Activated CD4-positive, alpha-beta T cell treated with anti-CD3 and anti-CD28 coated beads, Interleukin-2, amount 10 ng/mL, durations not matched to agents 7 days and 5 days (primary cell): ENCODE measurements at regions not wholly inside any gene's neighbourhood (a gene's known extent, or its start where the extent isn't known, plus 50 kb on each side); places are given as distances from the start of the nearest gene placed in this dataset.

Experiments used
- CTCF ChIA-PET: fragments of 350-600 bp; sonication (Branson Sonifier 250); formaldehyde crosslinking; loops from one replicate; lab custom pipeline; 2021; ENCODE audit warnings: antibody characterized with exemption; lab: Charles Lee
- POLR2A ChIA-PET: fragments of 350-600 bp; sonication (Branson Sonifier 250); formaldehyde crosslinking; loops from one replicate; lab custom pipeline; 2021; ENCODE audit warnings: antibody characterized with exemption; lab: Charles Lee
- DNase-seq: peaks from one replicate; pipeline ENCODE4 v3.0.0-alpha.2; 2020
- H3K27ac Mint-ChIP-seq: one replicate; pipeline ENCODE4 v1.8.0; 2021; ENCODE audit warnings: mild to moderate bottlenecking, moderate library complexity, mixed read lengths
- H3K27me3 Mint-ChIP-seq: one replicate; pipeline ENCODE4 v1.8.0; 2021; ENCODE audit warnings: mixed read lengths
- H3K36me3 Mint-ChIP-seq: one replicate; pipeline ENCODE4 v1.8.0; 2021; ENCODE audit warnings: low read depth, mixed read lengths
- H3K4me1 Mint-ChIP-seq: one replicate; pipeline ENCODE4 v1.8.0; 2021; ENCODE audit warnings: mixed read lengths
- H3K4me3 Mint-ChIP-seq: one replicate; pipeline ENCODE4 v1.8.0; 2021; ENCODE audit warnings: mild to moderate bottlenecking, moderate library complexity, mixed read lengths
- H3K9me3 Mint-ChIP-seq: one replicate; pipeline ENCODE4 v1.8.0; 2021; ENCODE audit warnings: mixed read lengths

- H3K27ac Mint-ChIP-seq, result no peak overlapping the region
- ChIA-PET POLR2A (no interaction called here), CTCF (no interaction called here)
- H3K36me3 Mint-ChIP-seq, result no peaks in the 10 kb centered on the region
- H3K4me3 Mint-ChIP-seq, result no peak overlapping the region
- no peaks in the 10 kb centered on the region for H3K4me1 Mint-ChIP-seq
- no peaks in the 10 kb centered on the region for H3K9me3 Mint-ChIP-seq
- H3K27me3 Mint-ChIP-seq, result no peaks in the 10 kb centered on the region
- DNase-seq, result no peak
Observed at GRCh38 chrX:13899607-13900006, 82.7 kb upstream of the GPM6B start.

DNA sequence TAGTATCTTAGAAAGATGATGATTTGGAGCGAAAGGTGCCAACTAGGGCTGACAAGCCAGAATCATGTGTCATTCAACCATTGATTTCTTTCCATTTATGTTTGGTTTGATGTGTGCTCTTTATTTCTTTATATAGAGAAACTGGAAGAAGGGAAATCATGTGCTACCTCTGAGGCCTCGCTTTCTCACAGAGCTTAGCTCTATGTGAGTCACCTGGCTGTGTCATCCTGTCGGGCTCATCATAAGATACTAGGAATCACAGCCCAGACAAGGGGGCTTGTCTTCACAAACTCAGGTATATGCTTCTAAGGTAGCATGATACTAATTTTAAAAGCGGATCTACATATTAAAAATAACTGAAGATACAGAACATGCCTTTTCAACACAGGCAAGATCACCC lies 81.7 kb upstream of the GPM6B start:
- H3K4me3 Mint-ChIP-seq, result no peak overlapping the region
- no peak for DNase-seq
- no peak overlapping the region for H3K27ac Mint-ChIP-seq
- no peaks in the 10 kb centered on the region for H3K36me3 Mint-ChIP-seq
- H3K27me3 Mint-ChIP-seq, result no peaks in the 10 kb centered on the region
- ChIA-PET CTCF (no interaction called here), POLR2A (no interaction called here)
- H3K9me3 Mint-ChIP-seq, result no peaks in the 10 kb centered on the region
- no peaks in the 10 kb centered on the region for H3K4me1 Mint-ChIP-seq

GRCh38 chrX:13898083-13898482 lies 81.2 kb upstream of the GPM6B start:
- Mint-ChIP-seq H3K4me3 (no peak overlapping the region), H3K27me3 (no peaks in the 10 kb centered on the region), H3K36me3 (no peaks in the 10 kb centered on the region), H3K9me3 (no peaks in the 10 kb centered on the region), H3K27ac (no peak overlapping the region), H3K4me1 (no peaks in the 10 kb centered on the region)
- POLR2A ChIA-PET, result no interaction called here
- CTCF ChIA-PET, result no interaction called here
- peak; percentile 12 for DNase-seq

- no peak for DNase-seq
- no peak overlapping the region for H3K27ac Mint-ChIP-seq
- no peaks in the 10 kb centered on the region for H3K36me3 Mint-ChIP-seq
- ChIA-PET POLR2A (no interaction called here), CTCF (no interaction called here)
- H3K4me1 Mint-ChIP-seq, result no peaks in the 10 kb centered on the region
- H3K9me3 Mint-ChIP-seq, result no peaks in the 10 kb centered on the region
- no peak overlapping the region for H3K4me3 Mint-ChIP-seq
- no peaks in the 10 kb centered on the region for H3K27me3 Mint-ChIP-seq
Observed at GRCh38 chrX:13897566-13897965, 80.7 kb upstream of the GPM6B start.

- Mint-ChIP-seq H3K4me1 (no peaks in the 10 kb centered on the region), H3K27me3 (no peaks in the 10 kb centered on the region), H3K9me3 (no peaks in the 10 kb centered on the region), H3K36me3 (no peaks in the 10 kb centered on the region), H3K27ac (no peak overlapping the region), H3K4me3 (no peak overlapping the region)
- no peak for DNase-seq
- POLR2A ChIA-PET, result no interaction called here
- CTCF ChIA-PET, result interaction anchor here (0.7 kb wide), 1 partner anchor 16 kb away, joined by 3 read pairs; no protein-coding TSS in a partner anchor
Observed at GRCh38 chrX:13894888-13895565, 78.1 kb upstream of the GPM6B start.

DNA sequence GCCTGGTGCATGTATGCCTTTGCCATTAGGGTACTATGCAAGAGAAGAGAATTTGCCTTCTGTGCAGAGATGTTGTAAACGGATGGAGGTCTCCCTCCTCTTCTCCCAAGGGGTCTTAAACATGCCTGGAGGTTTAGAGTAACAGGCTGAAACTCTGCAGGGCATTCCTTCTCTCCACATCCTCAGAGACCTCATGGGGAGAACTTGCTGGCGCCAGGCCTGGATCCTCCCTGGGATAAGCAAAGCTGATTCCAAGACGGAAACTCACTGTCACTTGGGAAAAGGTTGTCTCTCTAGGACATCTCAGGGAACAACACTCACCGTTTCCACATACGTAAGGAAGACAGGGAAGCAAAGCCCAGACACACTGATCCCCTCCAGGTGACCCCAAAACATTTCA lies 76.9 kb upstream of the GPM6B start:
- DNase-seq, result no peak

DNA sequence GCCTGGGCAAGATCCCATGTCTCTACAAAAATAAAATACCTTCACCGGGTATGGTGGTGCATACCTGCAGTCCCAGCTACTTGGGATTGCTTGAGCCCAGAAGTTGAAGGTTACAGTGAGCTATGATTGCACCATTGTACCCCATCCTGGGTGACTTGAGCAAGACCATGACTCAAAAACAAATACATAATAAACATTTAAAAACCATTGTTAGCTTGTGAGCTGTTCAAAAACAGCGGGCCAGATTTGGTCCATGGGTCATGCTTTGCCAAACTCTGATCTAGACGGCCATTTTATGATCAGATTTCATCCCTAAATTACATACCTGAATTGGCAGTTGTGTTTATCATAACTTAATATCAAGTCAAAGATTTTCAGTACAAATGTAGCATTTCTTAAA lies 76.0 kb upstream of the GPM6B start:
- Mint-ChIP-seq H3K27me3 (no peaks in the 10 kb centered on the region), H3K4me3 (no peak overlapping the region), H3K27ac (no peak overlapping the region), H3K36me3 (no peaks in the 10 kb centered on the region), H3K4me1 (no peaks in the 10 kb centered on the region), H3K9me3 (no peaks in the 10 kb centered on the region)
- ChIA-PET POLR2A (no interaction called here), CTCF (no interaction called here)
- no peak for DNase-seq

More for the DNA sequence above, 76.9 kb upstream of the GPM6B start:
- H3K4me1 Mint-ChIP-seq, result no peaks in the 10 kb centered on the region
- no peak overlapping the region for H3K4me3 Mint-ChIP-seq
- H3K27me3 Mint-ChIP-seq, result no peaks in the 10 kb centered on the region
- POLR2A ChIA-PET, result no interaction called here
- CTCF ChIA-PET, result no interaction called here
- no peaks in the 10 kb centered on the region for H3K9me3 Mint-ChIP-seq
- no peak overlapping the region for H3K27ac Mint-ChIP-seq
- H3K36me3 Mint-ChIP-seq, result no peaks in the 10 kb centered on the region

DNA sequence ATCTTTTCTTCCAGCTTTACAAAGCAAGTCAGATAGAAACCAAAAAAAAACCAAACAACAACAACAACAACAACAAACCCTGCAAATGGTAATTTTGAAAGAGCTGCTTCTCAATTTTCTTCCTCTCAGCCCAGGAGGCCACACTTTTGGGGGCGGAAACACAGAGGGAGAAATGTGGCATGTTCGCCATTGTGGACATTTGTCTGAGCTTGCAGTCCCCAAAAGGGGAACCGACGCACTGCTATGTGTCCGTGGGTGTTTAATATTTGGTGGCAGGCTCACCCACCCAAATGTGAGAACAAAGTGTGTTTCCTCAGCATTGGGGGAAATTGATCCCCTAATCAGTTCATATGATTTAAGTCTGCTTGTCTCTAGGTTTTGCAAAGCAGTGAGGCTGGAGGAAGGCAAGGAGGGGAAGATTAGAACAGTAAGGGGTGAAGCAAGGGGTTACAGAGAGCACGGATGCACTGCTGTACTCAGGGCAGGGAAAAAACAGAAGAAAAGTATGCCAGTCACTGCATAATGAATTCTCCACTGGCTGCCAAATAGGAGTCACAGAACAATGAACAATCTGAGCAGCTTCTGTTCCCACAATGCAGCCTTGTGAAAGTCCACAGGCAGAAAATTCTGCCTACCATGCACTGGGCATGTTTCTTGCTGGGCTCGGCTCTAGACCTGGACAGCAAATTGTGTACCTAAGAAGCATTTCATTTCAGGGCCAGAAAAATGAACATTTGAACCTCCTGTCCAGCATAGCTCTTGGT lies 74.7 kb upstream of the GPM6B start:
- Mint-ChIP-seq H3K36me3 (no peaks in the 10 kb centered on the region), H3K27me3 (no peaks in the 10 kb centered on the region), H3K4me3 (no peak overlapping the region), H3K27ac (no peak overlapping the region), H3K9me3 (no peaks in the 10 kb centered on the region), H3K4me1 (no peaks in the 10 kb centered on the region)
- no peak for DNase-seq
- POLR2A ChIA-PET, result no interaction called here
- CTCF ChIA-PET, result no interaction called here

- Mint-ChIP-seq H3K27me3 (no peaks in the 10 kb centered on the region), H3K9me3 (no peaks in the 10 kb centered on the region), H3K36me3 (no peaks in the 10 kb centered on the region), H3K4me3 (no peak overlapping the region), H3K27ac (no peak overlapping the region), H3K4me1 (no peaks in the 10 kb centered on the region)
- POLR2A ChIA-PET, result no interaction called here
- DNase-seq, result no peak
- CTCF ChIA-PET, result no interaction called here
Observed at GRCh38 chrX:13890806-13891205, 73.9 kb upstream of the GPM6B start.

- no peak overlapping the region for H3K4me3 Mint-ChIP-seq
- ChIA-PET POLR2A (no interaction called here), CTCF (no interaction called here)
- H3K36me3 Mint-ChIP-seq, result no peaks in the 10 kb centered on the region
- no peaks in the 10 kb centered on the region for H3K9me3 Mint-ChIP-seq
- no peak overlapping the region for H3K27ac Mint-ChIP-seq
- no peak for DNase-seq
- H3K4me1 Mint-ChIP-seq, result no peaks in the 10 kb centered on the region
- H3K27me3 Mint-ChIP-seq, result no peaks in the 10 kb centered on the region
Observed at GRCh38 chrX:13888284-13888683, 71.4 kb upstream of the GPM6B start.

DNA sequence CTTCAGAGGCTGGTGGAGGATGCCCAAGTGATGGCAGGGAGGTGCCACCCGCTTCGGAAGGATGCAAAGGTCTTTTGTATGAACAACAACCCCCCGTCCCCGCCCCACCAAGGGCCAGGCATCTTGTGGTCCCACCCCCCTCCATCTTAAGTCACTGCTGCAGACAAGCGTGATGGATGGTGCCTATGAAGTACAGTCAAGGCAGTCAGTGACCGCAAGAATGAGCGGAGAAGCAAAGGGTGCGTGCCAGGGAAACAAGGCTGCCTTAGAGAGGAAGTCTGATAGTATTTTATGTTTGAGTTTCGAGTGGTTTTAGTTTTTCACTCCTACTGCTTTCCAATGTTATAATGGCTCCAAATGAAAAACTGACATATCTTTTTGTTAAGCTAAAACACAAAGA lies 68.7 kb upstream of the GPM6B start:
- ChIA-PET POLR2A (no interaction called here), CTCF (no interaction called here)
- H3K36me3 Mint-ChIP-seq, result no peaks in the 10 kb centered on the region

GRCh38 chrX:13876652-13877051 lies 59.8 kb upstream of the GPM6B start:
- Mint-ChIP-seq H3K27me3 (no peaks in the 10 kb centered on the region), H3K4me3 (no peak overlapping the region), H3K36me3 (no peaks in the 10 kb centered on the region), H3K4me1 (no peaks in the 10 kb centered on the region), H3K27ac (no peak overlapping the region), H3K9me3 (no peaks in the 10 kb centered on the region)
- DNase-seq, result no peak
- CTCF ChIA-PET, result no interaction called here
- POLR2A ChIA-PET, result no interaction called here

More for the DNA sequence above, 68.7 kb upstream of the GPM6B start:
- H3K4me1 Mint-ChIP-seq, result no peaks in the 10 kb centered on the region
- no peak for DNase-seq
- no peak overlapping the region for H3K27ac Mint-ChIP-seq
- H3K9me3 Mint-ChIP-seq, result no peaks in the 10 kb centered on the region
- no peaks in the 10 kb centered on the region for H3K27me3 Mint-ChIP-seq
- no peak overlapping the region for H3K4me3 Mint-ChIP-seq

DNA sequence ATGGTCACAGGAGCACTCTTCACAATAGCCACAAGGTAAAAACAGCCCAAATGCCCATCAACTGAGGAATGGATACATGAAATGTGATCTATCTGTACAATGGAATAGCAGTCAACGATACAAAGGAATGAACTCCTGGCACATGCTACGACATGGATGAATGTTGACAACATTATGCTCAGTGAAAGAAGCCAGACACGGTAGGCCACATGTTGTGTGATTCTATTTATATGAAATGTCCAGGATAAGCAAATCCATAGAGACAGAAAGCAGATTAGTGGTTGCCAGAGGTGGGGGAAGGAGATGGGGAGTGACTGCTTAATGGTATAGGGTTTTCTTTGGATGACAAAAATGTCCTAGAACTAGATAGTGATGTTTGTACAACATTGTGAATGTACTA lies 58.7 kb upstream of the GPM6B start:
- no peak overlapping the region for H3K27ac Mint-ChIP-seq
- H3K36me3 Mint-ChIP-seq, result no peaks in the 10 kb centered on the region
- DNase-seq, result no peak
- H3K9me3 Mint-ChIP-seq, result no peaks in the 10 kb centered on the region
- H3K4me1 Mint-ChIP-seq, result no peaks in the 10 kb centered on the region
- H3K27me3 Mint-ChIP-seq, result no peaks in the 10 kb centered on the region
- H3K4me3 Mint-ChIP-seq, result no peak overlapping the region
- POLR2A ChIA-PET, result no interaction called here
- CTCF ChIA-PET, result no interaction called here

DNA sequence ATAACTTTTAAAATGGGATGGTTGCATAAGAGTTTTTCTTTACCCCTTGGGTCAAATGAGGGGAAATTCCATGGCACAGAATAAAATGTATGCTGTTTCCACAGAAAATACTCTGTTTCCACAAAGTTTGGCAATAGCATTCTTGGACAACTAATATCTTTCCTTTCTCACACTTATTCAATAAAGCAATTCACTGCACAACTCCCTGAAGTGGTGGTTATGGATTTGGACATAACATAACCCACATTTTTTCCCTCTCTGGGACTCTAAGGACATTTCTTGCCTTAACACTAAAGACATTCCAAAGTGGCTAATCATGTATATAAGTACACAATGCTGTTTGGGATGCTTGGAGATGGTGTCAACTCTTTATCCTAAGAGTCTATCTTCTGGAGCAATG lies 51.7 kb upstream of the GPM6B start:
- no peak for DNase-seq
- no peaks in the 10 kb centered on the region for H3K36me3 Mint-ChIP-seq
- H3K27ac Mint-ChIP-seq, result no peak overlapping the region
- H3K27me3 Mint-ChIP-seq, result peaks cover 8% of the 10 kb centered on the region
- no peaks in the 10 kb centered on the region for H3K9me3 Mint-ChIP-seq
- no peak overlapping the region for H3K4me3 Mint-ChIP-seq
- ChIA-PET POLR2A (no interaction called here), CTCF (no interaction called here)
- H3K4me1 Mint-ChIP-seq, result no peaks in the 10 kb centered on the region
